GM12874 (cell line): ENCODE measurements at regions not wholly inside any gene's neighbourhood (a gene's known extent, or its start where the extent isn't known, plus 50 kb on each side); places are given as distances from the start of the nearest gene placed in this dataset.

Experiments
- TF ChIP-seq, protein P1 (sequence below): IDR thresholded peaks from 2 replicates; pipeline ENCODE4 v1.5.1; 2011; ENCODE audit warnings: low read depth, mild to moderate bottlenecking, control low read depth, low read length, moderate library complexity; ENCODE audit not compliant: insufficient read depth

DNA sequence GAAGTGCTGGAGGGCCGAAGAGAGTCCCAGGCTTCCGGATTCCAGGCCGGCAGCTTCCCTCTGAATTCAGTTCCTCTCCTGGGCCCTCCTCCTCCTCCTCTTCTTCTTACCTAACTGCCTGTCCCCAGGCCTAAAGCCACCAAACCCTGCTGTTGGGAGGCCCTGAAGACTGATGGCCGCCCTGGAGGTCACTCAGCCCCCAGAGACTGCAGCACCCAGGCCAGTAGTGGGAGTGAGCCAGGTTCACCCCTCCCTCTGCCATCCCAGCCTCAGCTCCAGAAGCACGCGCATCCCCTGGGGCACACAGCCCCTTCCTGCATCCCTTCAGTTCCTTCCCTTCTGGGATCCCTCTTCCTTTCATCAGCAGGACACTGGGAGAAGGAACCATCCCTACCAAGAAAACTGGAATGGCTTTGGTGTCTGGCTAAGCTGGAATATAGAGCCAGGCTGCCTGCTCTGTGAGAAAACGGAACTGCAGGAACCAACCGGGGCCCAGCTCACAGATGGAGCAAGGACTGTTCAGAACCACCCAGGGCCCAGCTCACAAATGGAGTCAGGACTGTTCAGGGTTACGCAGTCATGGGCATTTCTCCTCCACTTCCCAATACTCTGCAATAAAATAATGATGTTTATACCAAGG is 127.4 kb downstream of the NDUFA10 start:
- TF ChIP-seq, protein P1, sequence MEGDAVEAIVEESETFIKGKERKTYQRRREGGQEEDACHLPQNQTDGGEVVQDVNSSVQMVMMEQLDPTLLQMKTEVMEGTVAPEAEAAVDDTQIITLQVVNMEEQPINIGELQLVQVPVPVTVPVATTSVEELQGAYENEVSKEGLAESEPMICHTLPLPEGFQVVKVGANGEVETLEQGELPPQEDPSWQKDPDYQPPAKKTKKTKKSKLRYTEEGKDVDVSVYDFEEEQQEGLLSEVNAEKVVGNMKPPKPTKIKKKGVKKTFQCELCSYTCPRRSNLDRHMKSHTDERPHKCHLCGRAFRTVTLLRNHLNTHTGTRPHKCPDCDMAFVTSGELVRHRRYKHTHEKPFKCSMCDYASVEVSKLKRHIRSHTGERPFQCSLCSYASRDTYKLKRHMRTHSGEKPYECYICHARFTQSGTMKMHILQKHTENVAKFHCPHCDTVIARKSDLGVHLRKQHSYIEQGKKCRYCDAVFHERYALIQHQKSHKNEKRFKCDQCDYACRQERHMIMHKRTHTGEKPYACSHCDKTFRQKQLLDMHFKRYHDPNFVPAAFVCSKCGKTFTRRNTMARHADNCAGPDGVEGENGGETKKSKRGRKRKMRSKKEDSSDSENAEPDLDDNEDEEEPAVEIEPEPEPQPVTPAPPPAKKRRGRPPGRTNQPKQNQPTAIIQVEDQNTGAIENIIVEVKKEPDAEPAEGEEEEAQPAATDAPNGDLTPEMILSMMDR = no peak

- TF ChIP-seq, protein P1 = no peak
Observed at GRCh38 chr2:239896075-239896474, 129.1 kb downstream of the NDUFA10 start.

DNA sequence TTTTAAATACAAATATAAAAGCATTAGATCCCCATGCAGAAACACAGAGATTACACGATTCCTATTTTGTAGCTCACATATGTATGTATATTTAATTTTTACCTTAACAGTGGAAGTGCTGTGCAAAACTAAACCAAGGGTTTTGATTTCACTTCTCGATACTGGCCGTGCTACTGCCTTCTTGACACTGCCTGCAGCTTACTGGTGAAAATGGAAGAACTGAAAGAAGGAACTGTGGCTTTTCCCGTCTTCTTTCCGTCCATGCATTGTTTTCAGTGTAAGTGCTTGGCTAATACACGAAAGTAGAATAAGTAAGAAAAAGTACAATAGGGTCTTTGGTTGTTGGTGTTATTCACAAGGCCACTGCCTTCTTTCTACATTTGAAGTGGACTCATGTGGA is 129.5 kb downstream of the NDUFA10 start:
- TF ChIP-seq, protein P1 = no peak

DNA sequence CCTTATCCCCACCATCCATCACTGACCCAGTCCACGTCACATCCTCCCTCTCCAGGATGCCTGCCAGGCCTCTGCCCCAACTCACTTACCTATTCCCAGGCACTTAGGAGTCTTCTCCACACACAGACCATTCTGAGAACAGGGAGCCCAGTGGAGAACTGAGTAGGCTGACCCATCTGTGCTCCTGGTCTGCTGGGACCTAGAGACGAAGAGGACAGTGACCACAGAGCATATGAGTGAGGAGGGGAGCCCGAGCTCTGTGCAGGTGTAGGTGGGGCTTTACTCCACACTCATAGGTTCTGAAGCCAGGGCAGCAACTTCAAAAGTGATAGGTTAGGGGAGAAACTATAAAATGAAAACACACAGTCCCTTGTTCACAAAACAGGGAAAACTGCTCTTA is 130.0 kb downstream of the NDUFA10 start:
- TF ChIP-seq, protein P1 = no peak

- TF ChIP-seq, protein P1 = no peak
Observed at GRCh38 chr2:239894276-239894675, 130.9 kb downstream of the NDUFA10 start.

DNA sequence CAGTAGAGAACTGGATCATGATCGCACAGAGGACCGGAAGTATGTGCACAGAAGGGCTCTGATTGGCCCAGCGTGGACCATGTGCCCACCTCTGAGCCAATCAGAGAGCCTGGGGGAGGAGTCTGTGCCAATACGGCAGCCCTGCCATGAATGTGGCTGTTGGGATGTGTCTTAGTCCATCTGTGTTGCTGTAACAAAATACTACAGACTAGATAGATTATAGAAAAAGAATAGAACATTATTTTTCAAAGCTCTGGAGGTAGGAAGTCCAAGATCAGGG is 132.0 kb downstream of the NDUFA10 start:
- TF ChIP-seq, protein P1 = no peak

GRCh38 chr2:239892441-239893235 is 132.5 kb downstream of the NDUFA10 start:
- TF ChIP-seq, protein P1 = no peak
